ENCODE measurements at regions not wholly inside any gene's neighbourhood (a gene's known extent, or its start where the extent isn't known, plus 50 kb on each side); places are given as distances from the start of the nearest gene placed in this dataset.

- TF ChIP-seq POLR2A (IDR thresholded peaks at IDR 0.05; ENCODE audit: low read depth, low read length): no peak
- TF ChIP-seq TAF1 (IDR thresholded peaks at IDR 0.05; ENCODE audit: low read depth, low read length): no peak
- TF ChIP-seq PAX5 (IDR thresholded peaks at IDR 0.05; ENCODE audit: insufficient read depth, low read length, severe bottlenecking): no peak
- TF ChIP-seq POLR2AphosphoS5 (IDR thresholded peaks at IDR 0.05; ENCODE audit: low read depth, low read length): no peak
These were observed 104.1 kb downstream of the ATXN3L start for GRCh38 chrX:13215729-13216128.

Measured in GM12891 (cell line).